Embryonic facial prominence (tissue), 1 donor: ENCODE measurements at regions not wholly inside any gene's neighbourhood (a gene's known extent, or its start where the extent isn't known, plus 50 kb on each side); places are given as distances from the start of the nearest gene placed in this dataset.

ENCODE experiments used
- DNase-seq: peaks from one replicate; pipeline ENCODE4 v3.0.0-alpha.2; 2016; ENCODE audit errors: extremely low spot score

DNA sequence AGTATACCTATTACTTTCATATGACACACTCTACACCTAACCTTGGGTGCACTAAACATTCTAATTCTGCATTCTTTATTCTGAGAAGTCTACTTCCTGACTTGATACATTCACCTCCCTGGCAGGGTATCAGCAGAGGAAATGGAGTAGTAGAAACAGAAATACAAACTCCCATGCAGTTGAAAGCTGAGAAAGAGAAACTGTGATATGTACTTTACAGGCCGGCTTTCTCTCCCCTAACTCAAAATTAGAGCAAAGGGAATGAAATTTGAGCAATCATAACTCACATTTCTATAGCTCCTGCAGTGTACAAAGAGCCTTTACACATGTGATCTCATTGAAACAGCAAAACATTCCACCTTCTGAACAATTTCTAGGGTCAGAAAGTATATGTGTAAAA, 135.5 kb upstream of the COL8A1 start:
- no peak for DNase-seq

DNA sequence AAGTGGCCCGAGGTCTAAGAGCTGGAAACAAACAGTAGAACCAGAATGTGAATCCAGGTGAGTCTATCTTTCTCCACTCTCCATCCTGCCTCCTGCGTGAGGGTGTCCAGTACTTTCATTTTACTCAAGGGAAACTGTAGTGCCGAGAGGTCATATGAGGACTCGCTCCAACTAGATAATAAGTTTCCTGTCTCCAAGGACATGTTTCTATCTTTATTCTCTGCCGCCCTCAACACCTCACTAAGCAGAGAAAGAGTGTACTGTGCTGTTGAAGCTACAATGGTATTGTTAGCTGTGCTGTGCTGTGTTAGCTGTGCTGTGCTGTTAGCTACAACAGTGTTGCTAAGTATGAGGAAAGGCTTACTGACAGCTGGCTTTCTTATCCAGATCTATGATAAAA, 137.9 kb upstream of the COL8A1 start:
- DNase-seq = no peak

DNA sequence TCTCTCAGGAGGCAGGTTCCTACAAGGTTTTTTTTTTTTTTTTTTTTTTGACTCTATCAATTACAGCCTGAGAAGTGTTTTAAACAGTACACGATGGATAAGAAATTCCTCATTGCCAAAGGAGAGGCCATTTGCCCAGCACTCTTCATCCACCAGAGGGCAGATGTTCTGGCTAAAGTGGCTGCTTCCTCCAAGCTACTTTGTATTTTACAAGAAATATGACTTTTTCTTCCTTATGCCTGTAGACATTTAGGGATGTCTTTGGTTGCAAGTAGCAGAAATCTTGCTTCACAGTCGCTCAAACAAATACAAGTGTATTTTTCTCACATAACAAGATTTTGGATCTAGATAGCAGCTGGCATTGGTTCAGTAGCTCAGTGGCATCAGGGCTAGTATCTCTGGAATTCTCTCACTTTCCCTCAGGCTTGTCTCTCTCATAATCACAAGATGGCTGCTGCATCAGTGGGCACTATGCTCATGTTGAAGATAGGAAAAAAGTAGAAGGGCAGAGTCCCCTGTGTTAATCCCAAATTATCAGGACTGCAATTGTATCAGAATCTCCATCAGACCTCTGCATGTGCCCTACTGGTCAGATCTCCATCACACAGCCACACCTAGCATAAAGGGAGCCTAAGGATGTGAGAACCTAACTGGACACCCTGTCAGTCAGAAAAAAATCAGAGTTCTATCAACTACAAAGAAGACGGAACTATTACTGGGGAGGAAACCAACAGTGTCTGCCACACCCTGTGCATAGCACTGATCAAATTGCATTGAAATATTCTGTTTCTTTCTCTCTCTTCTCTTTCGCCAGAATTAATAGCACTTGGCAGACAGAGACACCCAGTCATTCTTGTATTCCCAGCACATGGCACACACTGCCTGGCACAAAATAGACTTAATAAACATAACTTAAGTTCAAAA, 138.9 kb upstream of the COL8A1 start:
- DNase-seq = no peak

DNA sequence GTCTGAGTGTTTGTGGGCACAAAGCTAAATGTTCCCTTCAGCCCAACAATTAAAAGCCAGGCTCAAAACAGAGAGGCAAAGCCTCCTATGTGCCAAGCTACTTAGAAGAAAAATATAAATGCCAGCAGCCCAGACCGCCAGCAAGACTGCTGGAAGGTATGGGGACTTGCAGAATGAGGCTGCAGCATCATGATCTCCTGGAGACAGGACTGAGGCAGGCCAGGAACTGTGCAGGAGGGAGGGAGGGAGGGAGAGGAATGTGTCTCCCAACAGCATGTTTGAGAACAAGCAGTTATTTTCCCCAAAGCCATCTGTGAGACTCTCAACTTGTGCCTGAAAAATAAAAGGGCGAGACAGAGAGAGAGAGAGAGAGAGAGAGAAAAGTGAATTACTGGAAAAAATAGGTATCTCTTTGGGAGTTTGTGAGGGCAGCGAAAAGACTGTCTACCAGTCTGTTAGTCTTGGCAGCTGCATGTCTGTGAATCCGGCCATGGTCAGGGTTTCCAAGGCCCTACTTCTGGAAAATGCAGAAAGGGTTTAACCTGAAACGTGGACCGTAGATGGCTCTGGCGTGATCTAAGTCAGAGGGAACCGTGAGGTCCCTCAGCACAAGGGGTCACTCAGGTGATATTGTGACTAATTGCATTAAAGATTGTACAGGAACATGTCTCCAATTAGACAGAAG, 139.7 kb upstream of the COL8A1 start:
- no peak for DNase-seq

DNA sequence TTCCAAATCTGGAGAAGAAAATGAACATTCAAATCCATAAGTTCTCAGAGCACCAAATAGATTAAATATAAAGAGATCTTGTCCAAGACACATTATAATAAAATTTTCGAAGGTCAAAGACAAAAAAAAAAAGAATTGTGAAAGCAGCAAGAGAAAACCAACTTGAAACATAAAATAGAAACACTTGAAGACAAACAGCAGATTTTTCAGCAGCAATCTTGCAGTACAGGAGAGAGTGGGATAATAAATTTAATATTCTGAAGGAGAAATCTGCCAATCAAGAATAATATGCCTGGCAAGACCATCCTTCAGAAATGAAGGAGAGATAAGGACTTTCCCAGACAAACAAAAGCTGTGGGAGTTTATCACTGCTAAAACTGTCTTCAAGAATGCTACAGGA, 150.5 kb upstream of the COL8A1 start:
- DNase-seq = no peak

DNA sequence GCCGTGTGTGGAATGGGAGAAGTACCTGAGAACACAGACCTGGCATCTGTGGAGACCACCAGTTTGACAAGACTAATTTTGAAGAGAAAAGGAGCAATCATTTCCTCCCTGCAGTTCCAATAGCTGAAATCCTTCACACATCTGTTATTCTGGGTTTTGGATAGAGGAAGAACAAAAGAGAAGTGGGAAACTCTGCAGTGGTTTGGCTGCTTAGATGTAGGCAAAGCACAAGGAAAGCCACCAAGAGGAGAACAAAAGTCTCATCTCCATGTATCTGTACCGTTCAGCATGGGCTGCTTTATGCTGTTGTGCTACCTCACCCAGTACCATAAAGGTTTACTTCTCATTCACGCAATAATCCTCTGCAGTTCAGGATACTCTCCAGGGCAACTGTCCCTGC, 153.1 kb upstream of the COL8A1 start:
- no peak for DNase-seq

DNA sequence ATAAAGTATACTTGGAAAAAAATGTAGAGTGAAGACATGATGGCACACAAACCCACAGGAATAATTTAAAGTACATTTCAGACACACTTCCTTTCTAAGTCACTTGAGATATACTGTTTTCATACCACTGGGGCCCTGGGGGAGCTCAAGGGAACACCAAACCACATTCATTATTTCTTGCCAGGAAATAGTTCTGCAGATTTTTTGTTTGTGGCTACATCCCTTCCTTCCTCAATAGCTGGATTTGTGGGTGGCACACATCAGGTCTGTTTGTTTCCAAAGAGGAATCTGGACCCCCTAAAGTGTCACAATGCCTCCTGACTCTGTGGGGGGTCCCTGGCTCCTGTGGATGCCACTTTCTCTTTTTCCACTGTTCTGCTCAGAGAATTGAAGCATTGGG, 153.5 kb upstream of the COL8A1 start:
- no peak for DNase-seq

DNA sequence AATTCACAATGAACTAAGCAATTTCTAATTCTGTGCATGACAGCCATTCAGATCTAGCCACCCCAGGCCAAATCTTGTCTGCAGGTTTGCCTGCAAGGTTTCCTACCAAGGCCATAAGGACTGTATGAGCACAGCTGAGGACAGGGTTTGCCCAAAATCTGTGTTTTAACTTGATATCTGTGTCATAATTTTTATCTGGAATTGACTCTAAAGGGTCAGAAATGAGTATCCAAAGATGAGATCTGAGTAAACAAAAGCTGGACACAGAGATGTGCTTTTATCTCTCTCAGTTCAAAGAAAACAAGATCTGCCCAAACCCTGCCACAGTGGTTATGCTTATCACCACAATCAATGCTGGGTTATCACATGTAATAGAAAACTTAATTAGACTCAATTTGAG, 154.6 kb upstream of the COL8A1 start:
- no peak for DNase-seq

DNA sequence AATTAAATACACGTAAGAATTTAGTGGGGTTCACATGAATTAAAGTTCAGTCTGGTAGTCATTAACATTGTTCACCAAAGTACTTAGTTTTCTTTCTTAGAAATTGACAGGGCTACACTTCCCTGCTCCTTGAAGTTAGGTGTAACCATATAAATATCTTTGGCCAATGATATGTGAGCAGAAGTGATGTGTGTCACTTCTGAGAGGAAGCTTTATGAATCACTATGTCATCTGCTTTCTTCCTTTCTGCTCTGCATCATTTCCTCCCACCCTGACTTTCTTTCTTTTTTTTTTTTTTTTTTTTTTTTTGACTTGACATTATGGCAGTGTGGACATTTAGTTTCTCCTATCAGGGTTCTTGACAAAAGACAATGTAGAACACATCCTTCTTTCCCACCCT, 156.2 kb upstream of the COL8A1 start:
- no peak for DNase-seq

DNA sequence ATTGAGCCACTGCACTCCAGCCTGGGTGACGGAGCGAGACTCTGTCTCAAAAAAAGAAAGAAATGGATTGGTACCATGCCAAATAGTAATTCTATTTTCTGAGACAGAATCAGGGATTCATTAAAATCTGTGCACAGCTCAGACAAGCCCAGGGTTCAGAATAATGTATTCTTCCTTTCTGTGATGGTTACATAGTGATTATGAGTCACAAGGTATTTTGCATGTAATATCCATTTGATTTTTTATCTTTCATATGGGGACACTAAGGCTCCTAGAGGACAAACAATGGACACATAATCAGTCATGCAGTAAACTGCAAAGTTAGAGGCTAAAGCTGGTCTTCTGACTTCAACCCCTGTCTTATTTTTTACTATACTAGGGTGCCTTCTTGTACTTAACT, 156.8 kb upstream of the COL8A1 start:
- no peak for DNase-seq

DNA sequence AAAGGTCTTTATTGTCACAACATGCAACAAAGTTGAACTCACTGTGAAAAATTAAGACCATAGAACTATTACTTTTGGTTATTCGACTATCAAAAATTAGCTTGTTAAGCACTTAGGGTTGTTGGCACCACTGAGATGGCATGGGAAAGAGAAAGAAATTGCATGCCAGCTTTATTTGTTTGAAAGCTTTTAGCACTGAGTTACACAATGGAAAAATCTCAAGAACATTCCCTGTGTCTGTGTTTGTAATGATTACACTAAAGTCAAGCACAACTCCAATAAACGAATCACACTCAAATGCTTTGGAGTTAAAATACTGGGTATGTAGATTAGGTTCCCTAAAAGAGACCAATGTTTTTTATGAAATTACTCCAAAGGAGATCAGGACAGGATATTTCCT, 158.6 kb upstream of the COL8A1 start:
- DNase-seq = no peak

DNA sequence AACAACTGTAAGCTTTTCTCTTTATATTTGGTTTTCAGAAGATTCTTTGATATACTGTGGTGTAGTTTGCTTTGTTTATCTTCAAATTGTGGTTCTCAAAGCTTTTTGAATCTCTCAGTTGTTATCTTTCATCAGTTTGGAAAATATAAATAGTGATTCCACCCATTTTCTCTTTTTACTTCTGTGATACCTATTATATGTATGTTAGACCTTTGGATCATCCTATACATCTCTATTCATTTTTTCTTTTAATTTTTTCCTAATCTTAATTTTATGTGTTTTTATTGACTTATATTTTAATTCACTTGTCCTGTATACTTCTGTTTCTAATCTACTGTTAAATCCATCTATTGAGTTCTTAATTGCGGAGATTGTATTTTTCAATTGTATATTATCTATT, 160.7 kb upstream of the COL8A1 start:
- no peak for DNase-seq

DNA sequence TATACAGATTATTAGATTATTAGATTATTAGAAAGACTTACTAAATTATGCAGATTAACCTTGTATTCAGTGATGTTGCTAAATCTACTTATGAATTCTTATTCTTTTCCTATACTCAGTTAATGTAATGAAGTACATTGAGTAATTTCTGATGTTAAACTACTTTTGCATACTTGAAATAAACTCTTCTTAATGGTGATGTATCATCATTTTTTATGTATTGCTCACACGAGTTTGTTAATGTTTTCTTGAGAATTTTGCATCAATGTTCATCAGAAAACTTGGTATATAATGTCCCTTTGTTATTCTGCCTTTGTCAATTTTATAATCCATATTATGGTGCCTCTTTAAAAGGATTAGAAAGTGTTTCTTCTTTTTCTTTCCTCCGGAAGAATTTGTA, 163.2 kb upstream of the COL8A1 start:
- DNase-seq = no peak

DNA sequence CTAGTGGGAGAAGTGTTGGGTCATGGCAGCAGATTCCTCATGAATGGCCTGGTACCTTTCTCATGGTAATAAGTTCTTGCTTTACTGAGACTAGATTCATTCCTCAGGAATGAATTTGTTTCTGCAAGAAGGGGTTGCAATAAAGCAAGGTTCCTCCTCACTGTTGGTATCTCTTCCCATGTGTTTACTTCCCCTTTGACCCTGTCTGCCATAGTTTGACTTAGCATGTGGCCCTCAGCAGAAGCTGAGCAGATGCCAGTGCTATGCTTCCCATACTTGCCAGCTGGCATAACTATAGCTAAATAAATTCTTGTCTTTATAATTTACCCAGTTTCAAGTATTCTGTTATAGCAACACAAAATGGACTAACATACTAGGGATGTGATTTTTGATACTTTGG, 163.6 kb upstream of the COL8A1 start:
- no peak for DNase-seq

DNA sequence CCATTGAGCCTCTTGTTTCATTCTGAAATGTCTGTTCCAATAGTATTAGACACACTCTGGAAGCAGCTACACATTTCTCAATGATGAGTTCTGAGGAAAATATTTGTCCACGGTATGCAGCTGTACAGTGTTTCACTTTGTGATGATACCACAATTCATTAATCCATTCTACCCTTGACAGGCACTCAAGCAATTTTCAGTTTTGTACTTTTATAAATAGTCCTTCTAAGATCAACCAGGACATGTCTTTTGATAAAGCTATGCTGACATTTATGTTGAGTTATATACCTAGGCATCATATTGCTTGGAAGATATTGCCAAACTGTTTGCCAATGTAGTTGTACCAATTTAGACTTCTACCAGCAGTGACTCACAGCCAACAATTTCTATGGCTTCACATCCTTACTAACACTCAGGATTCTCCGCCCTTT, 165.1 kb upstream of the COL8A1 start:
- no peak for DNase-seq

DNA sequence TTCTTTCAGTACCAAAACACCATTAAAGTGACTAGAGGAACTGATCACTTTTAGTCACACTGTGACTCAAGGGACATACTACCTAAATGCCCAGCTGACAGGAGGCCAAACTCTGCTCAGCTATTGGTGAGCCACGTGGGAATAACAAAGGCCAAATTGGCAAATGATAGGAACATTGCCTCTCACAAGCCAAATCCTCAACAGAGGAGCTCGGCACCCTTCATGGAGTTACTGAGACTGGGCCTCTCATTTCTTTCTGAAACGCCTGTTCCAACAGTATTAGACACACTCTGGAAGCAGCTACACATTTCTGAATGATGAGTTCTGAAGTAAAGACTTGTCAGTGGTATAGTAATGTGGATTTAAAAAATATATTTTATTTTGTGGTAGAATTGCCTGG, 166.0 kb upstream of the COL8A1 start:
- DNase-seq = no peak

DNA sequence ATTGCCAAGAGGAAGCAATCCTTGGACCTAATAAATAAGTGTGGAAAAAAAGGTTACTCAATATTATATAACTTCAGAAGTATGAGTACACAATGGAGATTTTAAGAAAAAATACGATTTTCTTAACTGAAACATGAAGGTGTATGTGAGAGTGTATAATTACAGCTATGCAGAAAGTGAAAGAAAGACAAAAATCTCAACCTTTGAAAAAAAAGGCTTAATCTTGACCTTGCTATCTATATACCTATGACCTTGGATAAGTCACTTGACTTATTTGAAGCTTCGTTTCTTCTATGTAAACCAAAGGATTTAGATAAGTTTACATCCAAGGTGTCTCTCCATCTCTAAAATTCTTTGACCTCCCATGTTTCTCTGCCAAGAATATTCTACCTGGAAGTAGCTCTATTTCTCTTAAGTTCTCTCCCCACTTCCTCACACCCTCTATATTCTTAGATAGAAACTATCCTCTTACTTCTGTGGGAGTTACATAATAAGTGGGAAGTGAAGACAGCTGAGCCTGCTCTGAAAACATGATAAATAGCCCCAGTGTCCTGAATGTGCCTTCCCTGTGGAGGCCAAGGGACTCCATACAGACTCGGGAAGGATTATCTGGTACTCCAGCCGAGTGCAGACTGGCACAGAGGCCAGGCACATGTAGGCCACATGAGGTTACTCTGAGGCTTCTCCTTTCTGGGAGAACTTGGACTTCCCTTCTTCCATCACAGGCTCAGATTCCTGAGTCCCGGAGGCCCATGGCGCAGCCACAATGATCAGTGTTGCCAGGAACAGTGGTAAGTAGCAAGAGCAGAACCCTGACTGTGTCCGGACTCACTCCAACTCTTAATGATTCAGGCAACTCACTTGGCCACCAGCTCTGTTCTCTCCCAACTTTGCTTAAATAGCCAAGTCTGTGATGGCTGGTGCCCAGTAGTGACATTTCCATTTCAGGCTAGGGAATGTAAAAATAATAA, 166.8 kb upstream of the COL8A1 start:
- no peak for DNase-seq

DNA sequence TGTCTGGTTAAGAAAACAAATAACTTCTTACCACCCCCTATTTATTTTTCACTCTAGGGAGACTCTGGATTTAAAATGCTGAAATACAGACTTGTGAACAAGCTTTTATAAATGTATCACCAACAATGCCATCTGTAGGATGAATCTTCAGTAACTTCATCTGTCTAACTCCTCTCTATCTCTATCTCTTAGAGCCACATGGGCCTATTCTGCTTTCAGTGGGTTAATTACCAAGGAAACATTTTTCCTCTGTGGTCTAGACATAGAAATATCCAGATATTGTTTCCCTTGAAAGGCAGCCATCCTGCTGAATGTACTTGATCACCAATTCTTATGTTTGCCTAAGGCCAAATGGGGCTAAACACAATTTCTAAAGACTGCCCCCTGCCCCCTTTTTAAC, 167.6 kb upstream of the COL8A1 start:
- no peak for DNase-seq

DNA sequence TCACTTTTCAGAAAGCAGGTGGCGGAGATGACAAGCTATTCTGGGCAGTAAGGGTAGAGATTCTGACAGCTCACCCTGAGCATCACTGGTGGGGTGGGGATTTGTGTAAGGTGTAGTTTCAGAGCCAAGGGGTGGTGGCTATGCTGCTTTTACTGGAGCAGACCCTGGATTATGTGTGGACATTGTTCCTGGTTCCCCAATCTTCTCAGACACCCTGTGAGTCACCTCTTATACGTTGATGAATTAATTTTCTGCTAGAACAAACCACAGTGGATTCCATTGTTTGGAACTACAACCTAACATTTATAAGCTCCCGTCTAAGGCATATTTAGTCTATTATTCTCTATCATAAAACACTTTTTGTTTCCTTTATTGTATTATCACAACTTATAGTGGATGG, 169.5 kb upstream of the COL8A1 start:
- no peak for DNase-seq

DNA sequence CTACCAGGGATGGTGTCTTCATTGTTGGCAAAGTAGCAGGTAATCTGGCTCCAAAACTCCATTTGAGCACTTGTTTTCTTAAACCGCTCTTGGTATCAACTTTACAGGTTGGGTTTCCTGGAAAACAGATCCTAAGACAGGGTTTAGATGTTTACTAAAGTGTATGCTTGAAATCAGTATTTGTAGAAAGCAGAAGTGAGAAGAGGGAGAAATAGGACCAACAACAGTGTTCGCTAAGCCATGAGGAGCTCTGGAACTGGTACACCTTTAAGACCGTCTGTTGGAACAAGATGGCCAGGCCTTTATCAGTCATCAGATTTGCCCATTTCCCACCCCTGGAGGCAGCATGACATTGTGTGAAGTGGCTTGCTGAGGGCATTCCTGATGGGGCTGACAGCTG, 171.0 kb upstream of the COL8A1 start:
- DNase-seq = no peak

DNA sequence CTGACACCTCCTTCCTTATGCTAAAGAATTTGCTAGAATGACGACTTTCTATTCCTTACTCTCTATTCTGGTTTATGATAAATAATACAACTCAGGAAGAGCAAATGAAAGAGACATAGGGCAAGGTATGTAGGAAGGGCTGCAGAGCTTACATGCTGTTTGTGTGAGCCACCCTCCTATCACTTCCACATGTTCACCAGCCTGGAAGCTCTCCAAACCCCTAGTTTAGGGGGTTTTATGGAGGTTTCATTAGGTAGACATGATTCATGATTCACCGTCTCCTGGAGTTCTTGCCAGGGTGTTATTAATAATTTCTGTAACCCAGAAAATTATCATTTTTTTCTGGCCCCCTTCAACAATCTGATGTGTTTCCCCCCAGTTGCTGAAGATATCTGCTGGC, 172.1 kb upstream of the COL8A1 start:
- no peak for DNase-seq

DNA sequence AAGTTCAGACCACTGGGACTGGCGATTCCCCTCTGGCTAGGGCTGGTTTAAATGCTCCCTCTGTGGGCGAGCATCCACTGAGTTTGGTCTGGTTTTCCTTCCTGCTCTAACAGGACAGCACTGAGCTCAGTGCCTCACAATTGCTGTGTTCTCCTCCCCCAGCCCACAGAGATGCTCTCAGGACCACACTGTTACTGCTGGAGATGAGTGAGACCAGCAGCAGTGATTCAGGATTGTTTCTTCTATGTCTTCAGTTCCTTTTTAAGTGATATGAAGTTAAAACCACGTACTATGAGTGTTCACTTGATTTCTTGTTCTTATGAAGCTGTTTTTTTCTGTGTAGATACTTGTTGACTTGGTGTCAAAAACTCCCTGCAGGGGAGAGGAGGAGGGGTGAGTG, 180.4 kb upstream of the COL8A1 start:
- no peak for DNase-seq
